Neuron (in vitro differentiated cells): ENCODE measurements at regions not wholly inside any gene's neighbourhood (a gene's known extent, or its start where the extent isn't known, plus 50 kb on each side); places are given as distances from the start of the nearest gene placed in this dataset.

Experiments
- H2AFZ ChIP-seq: one replicate; pipeline ENCODE4 v1.6.1; 2013; ENCODE audit warnings: low read depth, mild to moderate bottlenecking, inconsistent platforms, low read length, moderate library complexity
- H3K27me3 ChIP-seq: one replicate; pipeline ENCODE4 v1.6.1; 2013; ENCODE audit warnings: low read length; ENCODE audit not compliant: insufficient read depth
- H3K36me3 ChIP-seq: one replicate; pipeline ENCODE4 v1.6.1; 2013; ENCODE audit warnings: low read length; ENCODE audit not compliant: insufficient read depth
- H3K4me1 ChIP-seq: one replicate; pipeline ENCODE4 v1.6.1; 2013; ENCODE audit warnings: low read length; ENCODE audit not compliant: insufficient read depth
- H3K4me3 ChIP-seq: 2 replicates; pipeline ENCODE4 v1.5.1; 2013; ENCODE audit warnings: mild to moderate bottlenecking, low read length, moderate library complexity
- H3K9me3 ChIP-seq: one replicate; pipeline ENCODE4 v1.6.1; 2013; ENCODE audit warnings: low read length

DNA sequence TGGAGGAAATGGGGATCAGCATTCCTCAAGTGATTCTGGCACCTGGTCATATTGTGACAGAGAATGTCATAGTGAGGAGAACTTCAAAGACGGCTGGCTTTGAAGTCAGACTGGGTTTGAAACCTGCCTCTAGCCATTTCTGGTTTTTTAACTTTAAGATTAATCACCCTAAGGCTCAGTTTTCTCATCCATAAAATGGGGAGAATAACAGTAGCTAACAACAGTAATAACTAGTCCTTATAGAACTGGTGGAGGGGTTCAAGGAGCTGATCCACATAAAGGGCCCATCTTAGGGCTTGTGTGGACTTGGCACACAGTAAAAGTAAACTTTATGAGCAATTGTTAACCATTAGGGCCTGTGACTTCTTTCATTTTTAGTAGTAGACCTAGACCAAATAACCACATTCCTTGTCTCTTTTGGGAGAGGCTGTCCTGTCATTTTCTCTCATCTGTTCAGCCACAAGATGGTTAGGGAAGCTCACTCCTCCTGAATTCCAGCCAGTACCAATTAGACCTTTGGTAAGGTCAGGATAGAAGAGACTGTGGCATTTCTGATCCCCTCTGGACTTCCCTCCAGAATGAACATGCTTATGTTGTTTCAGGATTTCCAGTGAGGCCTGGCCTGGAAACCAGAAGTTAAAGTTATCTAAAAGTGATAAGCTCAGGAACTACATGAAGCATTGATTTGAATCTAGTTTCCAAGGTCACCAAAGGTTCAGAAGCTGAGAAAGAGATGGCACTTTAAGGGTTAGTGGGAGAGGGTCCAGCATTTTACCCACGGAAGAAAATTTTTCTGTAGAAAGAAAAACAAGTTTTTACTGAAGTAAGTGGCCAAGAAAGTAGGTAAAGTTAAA is 159.3 kb upstream of the DPH6 start:
- no peak overlapping the region for H3K4me3 ChIP-seq
- H3K27me3 ChIP-seq = no peaks in the 10 kb centered on the region
- H2AFZ ChIP-seq = no peak overlapping the region
- H3K36me3 ChIP-seq = no peaks in the 10 kb centered on the region
- H3K9me3 ChIP-seq = no peaks in the 10 kb centered on the region
- peaks cover 26% of the 10 kb centered on the region for H3K4me1 ChIP-seq

GRCh38 chr15:35705884-35706585 is 160.1 kb upstream of the DPH6 start:
- Histone ChIP-seq H3K9me3 (no peaks in the 10 kb centered on the region), H3K4me1 (peaks cover 24% of the 10 kb centered on the region), H2AFZ (no peak overlapping the region), H3K27me3 (no peaks in the 10 kb centered on the region), H3K36me3 (no peaks in the 10 kb centered on the region), H3K4me3 (no peak overlapping the region)

- no peaks in the 10 kb centered on the region for H3K27me3 ChIP-seq
- H3K9me3 ChIP-seq = no peaks in the 10 kb centered on the region
- no peaks in the 10 kb centered on the region for H3K36me3 ChIP-seq
- H3K4me3 ChIP-seq = no peak overlapping the region
- H2AFZ ChIP-seq = no peak overlapping the region
- peaks cover 6% of the 10 kb centered on the region for H3K4me1 ChIP-seq
Measured at GRCh38 chr15:35712956-35713355, 167.0 kb upstream of the DPH6 start.

DNA sequence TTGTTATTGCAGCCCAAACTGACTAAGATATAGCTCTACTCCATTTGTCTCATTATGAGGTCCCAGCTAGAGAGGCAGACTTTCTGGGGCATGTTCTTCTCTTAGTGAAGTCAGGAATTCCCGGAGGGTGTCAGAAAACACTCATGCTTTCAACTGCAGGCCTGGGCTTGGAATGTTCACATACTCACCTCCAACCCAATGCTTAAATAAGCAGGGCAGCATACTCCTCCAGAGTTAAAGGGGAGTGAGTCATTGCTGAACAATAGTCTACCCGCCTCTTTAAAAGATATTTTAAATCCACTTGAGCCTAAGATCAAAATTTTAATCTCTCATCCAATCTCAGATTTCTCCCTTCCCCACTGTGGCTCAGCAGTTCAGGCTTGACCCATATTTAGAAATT is 167.8 kb upstream of the DPH6 start:
- no peak overlapping the region for H2AFZ ChIP-seq
- no peaks in the 10 kb centered on the region for H3K27me3 ChIP-seq
- no peak overlapping the region for H3K4me3 ChIP-seq
- H3K36me3 ChIP-seq = no peaks in the 10 kb centered on the region
- no peaks in the 10 kb centered on the region for H3K9me3 ChIP-seq
- H3K4me1 ChIP-seq = peaks cover 6% of the 10 kb centered on the region

- Histone ChIP-seq H3K4me3 (no peak overlapping the region), H3K9me3 (no peaks in the 10 kb centered on the region), H3K36me3 (no peaks in the 10 kb centered on the region), H2AFZ (no peak overlapping the region), H3K4me1 (no peaks in the 10 kb centered on the region), H3K27me3 (no peaks in the 10 kb centered on the region)
Measured at GRCh38 chr15:35717721-35718120, 171.8 kb upstream of the DPH6 start.

- no peaks in the 10 kb centered on the region for H3K9me3 ChIP-seq
- H2AFZ ChIP-seq = no peak overlapping the region
- no peaks in the 10 kb centered on the region for H3K36me3 ChIP-seq
- no peaks in the 10 kb centered on the region for H3K27me3 ChIP-seq
- no peaks in the 10 kb centered on the region for H3K4me1 ChIP-seq
- no peak overlapping the region for H3K4me3 ChIP-seq
Measured at GRCh38 chr15:35720019-35720418, 174.1 kb upstream of the DPH6 start.

- H3K4me3 ChIP-seq = no peak overlapping the region
- no peaks in the 10 kb centered on the region for H3K36me3 ChIP-seq
- no peaks in the 10 kb centered on the region for H3K4me1 ChIP-seq
- no peaks in the 10 kb centered on the region for H3K27me3 ChIP-seq
- no peak overlapping the region for H2AFZ ChIP-seq
- no peaks in the 10 kb centered on the region for H3K9me3 ChIP-seq
Measured at GRCh38 chr15:35720984-35721383, 175.0 kb upstream of the DPH6 start.

DNA sequence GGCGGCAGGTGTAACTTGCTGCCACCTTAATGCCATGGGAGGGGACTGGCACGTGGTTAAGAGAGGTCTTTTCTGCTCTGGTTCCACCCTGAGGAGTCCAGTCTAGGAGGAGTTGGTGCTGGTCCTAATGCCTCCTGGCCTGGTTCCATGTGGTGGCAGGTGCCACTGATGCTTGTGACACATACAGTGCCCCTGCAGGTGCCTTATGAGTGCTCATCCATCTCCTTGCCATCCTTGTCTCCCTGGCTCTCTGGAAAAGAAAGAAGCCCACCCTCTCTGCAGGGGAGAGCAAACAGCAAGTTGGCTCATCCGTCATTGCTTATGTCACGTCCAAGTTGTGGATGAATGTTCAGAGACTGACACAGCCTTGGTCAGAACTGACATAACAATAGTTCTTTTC is 175.8 kb upstream of the DPH6 start:
- no peaks in the 10 kb centered on the region for H3K4me1 ChIP-seq
- no peaks in the 10 kb centered on the region for H3K9me3 ChIP-seq
- no peak overlapping the region for H2AFZ ChIP-seq
- no peak overlapping the region for H3K4me3 ChIP-seq
- H3K36me3 ChIP-seq = no peaks in the 10 kb centered on the region
- no peaks in the 10 kb centered on the region for H3K27me3 ChIP-seq

- Histone ChIP-seq H2AFZ (no peak overlapping the region), H3K4me3 (no peak overlapping the region), H3K9me3 (no peaks in the 10 kb centered on the region), H3K36me3 (no peaks in the 10 kb centered on the region), H3K27me3 (no peaks in the 10 kb centered on the region), H3K4me1 (no peaks in the 10 kb centered on the region)
Measured at GRCh38 chr15:35722501-35722900, 176.5 kb upstream of the DPH6 start.

GRCh38 chr15:35723120-35723847 is 177.3 kb upstream of the DPH6 start:
- Histone ChIP-seq H3K27me3 (no peaks in the 10 kb centered on the region), H2AFZ (no peak overlapping the region), H3K4me1 (no peaks in the 10 kb centered on the region), H3K9me3 (no peaks in the 10 kb centered on the region), H3K36me3 (no peaks in the 10 kb centered on the region), H3K4me3 (no peak overlapping the region)

DNA sequence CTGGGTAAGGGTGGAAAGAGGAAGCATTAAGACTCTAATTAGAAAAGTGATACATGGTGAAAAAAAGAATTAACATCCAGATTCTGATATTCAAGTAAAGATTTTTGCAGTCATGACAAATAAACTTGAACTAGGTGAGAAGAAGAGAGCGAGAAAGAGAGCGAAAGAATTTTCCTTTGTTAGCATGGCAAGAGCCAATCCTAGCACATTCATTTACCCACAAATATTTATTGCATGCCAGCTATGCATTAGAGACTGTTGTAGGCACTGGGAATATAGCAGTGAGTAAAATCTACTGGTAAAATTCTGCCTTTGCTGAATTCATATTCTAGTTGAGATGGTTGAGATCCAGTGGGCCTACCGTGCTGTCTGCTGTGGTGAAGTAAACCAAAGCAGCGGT is 177.9 kb upstream of the DPH6 start:
- H3K36me3 ChIP-seq = no peaks in the 10 kb centered on the region
- no peak overlapping the region for H2AFZ ChIP-seq
- no peak overlapping the region for H3K4me3 ChIP-seq
- no peaks in the 10 kb centered on the region for H3K27me3 ChIP-seq
- no peaks in the 10 kb centered on the region for H3K9me3 ChIP-seq
- no peaks in the 10 kb centered on the region for H3K4me1 ChIP-seq

GRCh38 chr15:35724626-35725025 is 178.7 kb upstream of the DPH6 start:
- no peaks in the 10 kb centered on the region for H3K36me3 ChIP-seq
- H2AFZ ChIP-seq = no peak overlapping the region

GRCh38 chr15:35725353-35725752 is 179.4 kb upstream of the DPH6 start:
- Histone ChIP-seq H3K9me3 (no peaks in the 10 kb centered on the region), H3K4me3 (no peak overlapping the region), H3K27me3 (no peaks in the 10 kb centered on the region), H3K36me3 (no peaks in the 10 kb centered on the region), H3K4me1 (no peaks in the 10 kb centered on the region), H2AFZ (no peak overlapping the region)

More at GRCh38 chr15:35724626-35725025, 178.7 kb upstream of the DPH6 start:
- Histone ChIP-seq H3K4me3 (no peak overlapping the region), H3K27me3 (no peaks in the 10 kb centered on the region), H3K4me1 (no peaks in the 10 kb centered on the region), H3K9me3 (no peaks in the 10 kb centered on the region)
